Parathyroid adenoma (tissue), 2 donors: ENCODE measurements at regions not wholly inside any gene's neighbourhood (a gene's known extent, or its start where the extent isn't known, plus 50 kb on each side); places are given as distances from the start of the nearest gene placed in this dataset.

ENCODE experiments used
- H2AFZ ChIP-seq: fragments of 300-600 bp; sonication (generic); one replicate; pipeline ENCODE4 v1.7.0; 2017; ENCODE audit warnings: antibody characterized with exemption, mild to moderate bottlenecking
- H3K27ac ChIP-seq: fragments of 300-600 bp; sonication (generic); one replicate; pipeline ENCODE4 v1.7.0; 2017
- H3K27me3 ChIP-seq: fragments of 300-600 bp; sonication (generic); one replicate; pipeline ENCODE4 v1.7.0; 2017; ENCODE audit warnings: low read length; ENCODE audit not compliant: control insufficient read depth, insufficient read depth
- H3K36me3 ChIP-seq: fragments of 300-600 bp; sonication (generic); one replicate; pipeline ENCODE4 v1.7.0; 2017; ENCODE audit warnings: low read length; ENCODE audit not compliant: control insufficient read depth, insufficient read depth
- H3K4me1 ChIP-seq: fragments of 300-600 bp; sonication (generic); one replicate; pipeline ENCODE4 v1.7.0; 2017; ENCODE audit warnings: control low read depth
- H3K4me2 ChIP-seq: fragments of 300-600 bp; sonication (generic); one replicate; pipeline ENCODE4 v1.7.0; 2017; ENCODE audit warnings: low read length
- H3K4me3 ChIP-seq: fragments of 300-600 bp; sonication (generic); one replicate; pipeline ENCODE4 v1.7.0; 2017; ENCODE audit warnings: low read depth, low read length
- H3K79me2 ChIP-seq: fragments of 300-600 bp; sonication (generic); one replicate; pipeline ENCODE4 v1.7.0; 2017; ENCODE audit warnings: control low read depth
- H3K9ac ChIP-seq: fragments of 300-600 bp; sonication (generic); one replicate; pipeline ENCODE4 v1.7.0; 2017; ENCODE audit warnings: mild to moderate bottlenecking
- H3K9me3 ChIP-seq: fragments of 300-600 bp; sonication (generic); one replicate; pipeline ENCODE4 v1.7.0; 2017; ENCODE audit warnings: low read length; ENCODE audit not compliant: control insufficient read depth
- CTCF ChIP-seq: fragments of 300-600 bp; sonication (generic); IDR thresholded peaks from one replicate; pipeline ENCODE4 v1.7.0; 2017; ENCODE audit warnings: antibody characterized with exemption, mild to moderate bottlenecking
- donor health status: primary hyperparathyroidism.

- no peak for TF ChIP-seq CTCF
- H3K27ac ChIP-seq = no peak overlapping the region
- H3K27me3 ChIP-seq = no peaks in the 10 kb centered on the region
- no peaks in the 10 kb centered on the region for H3K4me1 ChIP-seq
- no peaks in the 10 kb centered on the region for H3K9me3 ChIP-seq
- no peak overlapping the region for H3K4me3 ChIP-seq
- H3K9ac ChIP-seq = no peak overlapping the region
- no peaks in the 10 kb centered on the region for H3K79me2 ChIP-seq
- H3K4me2 ChIP-seq = no peak overlapping the region
- no peak overlapping the region for H2AFZ ChIP-seq
- H3K36me3 ChIP-seq = no peaks in the 10 kb centered on the region
Observed at GRCh38 chr6:43865086-43865485, 95.1 kb downstream of the VEGFA start.

GRCh38 chr6:43862925-43863324, 92.9 kb downstream of the VEGFA start:
- H3K27me3 ChIP-seq = no peaks in the 10 kb centered on the region
- no peak for TF ChIP-seq CTCF
- no peak overlapping the region for H3K27ac ChIP-seq
- no peaks in the 10 kb centered on the region for H3K4me1 ChIP-seq
- no peak overlapping the region for H3K9ac ChIP-seq
- no peak overlapping the region for H3K4me2 ChIP-seq
- H3K79me2 ChIP-seq = no peaks in the 10 kb centered on the region
- H3K4me3 ChIP-seq = no peak overlapping the region
- H2AFZ ChIP-seq = no peak overlapping the region
- H3K9me3 ChIP-seq = no peaks in the 10 kb centered on the region
- H3K36me3 ChIP-seq = no peaks in the 10 kb centered on the region

DNA sequence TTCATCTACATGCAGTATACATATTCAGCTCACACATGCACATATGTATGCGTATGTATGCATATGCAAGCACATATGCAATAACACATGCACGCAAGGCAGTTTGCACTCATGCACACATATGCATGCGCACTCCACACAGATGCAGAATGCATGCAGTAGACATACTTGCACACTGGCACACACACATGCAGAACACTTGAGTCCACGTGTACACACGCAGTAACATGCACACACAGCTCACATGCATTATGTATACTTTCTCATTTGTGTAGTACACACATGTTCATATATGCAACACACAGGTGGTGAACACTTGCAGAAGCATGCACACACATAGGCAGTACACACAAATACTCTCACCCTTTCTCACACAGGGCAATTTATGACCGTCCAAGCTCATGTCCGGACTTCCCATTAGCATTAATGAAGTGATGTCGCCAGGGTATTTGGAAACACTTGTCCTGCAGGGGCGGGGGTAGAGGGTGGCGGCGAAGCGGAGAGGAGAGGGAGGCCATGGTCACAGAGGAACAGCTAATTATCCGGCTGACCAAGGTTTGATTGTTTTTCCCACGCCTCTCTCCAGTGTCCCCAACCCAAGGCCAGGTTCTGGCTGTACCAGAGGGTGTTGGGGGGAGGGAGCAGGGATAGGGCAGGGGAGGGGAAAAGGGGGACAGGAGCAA, 91.3 kb downstream of the VEGFA start:
- Histone ChIP-seq H3K79me2 (no peaks in the 10 kb centered on the region), H3K27ac (no peak overlapping the region), H3K4me2 (no peak overlapping the region), H3K27me3 (no peaks in the 10 kb centered on the region), H2AFZ (no peak overlapping the region), H3K4me3 (no peak overlapping the region), H3K9me3 (no peaks in the 10 kb centered on the region), H3K4me1 (no peaks in the 10 kb centered on the region), H3K36me3 (no peaks in the 10 kb centered on the region), H3K9ac (no peak overlapping the region)
- TF ChIP-seq CTCF = no peak

- Histone ChIP-seq H3K4me1 (no peaks in the 10 kb centered on the region), H3K36me3 (no peaks in the 10 kb centered on the region), H3K4me2 (no peak overlapping the region), H3K9ac (no peak overlapping the region), H3K27ac (no peak overlapping the region), H3K79me2 (no peaks in the 10 kb centered on the region), H3K4me3 (no peak overlapping the region), H3K9me3 (no peaks in the 10 kb centered on the region), H3K27me3 (no peaks in the 10 kb centered on the region), H2AFZ (no peak overlapping the region)
- TF ChIP-seq CTCF = no peak
Observed at GRCh38 chr6:43860285-43860684, 90.3 kb downstream of the VEGFA start.

DNA sequence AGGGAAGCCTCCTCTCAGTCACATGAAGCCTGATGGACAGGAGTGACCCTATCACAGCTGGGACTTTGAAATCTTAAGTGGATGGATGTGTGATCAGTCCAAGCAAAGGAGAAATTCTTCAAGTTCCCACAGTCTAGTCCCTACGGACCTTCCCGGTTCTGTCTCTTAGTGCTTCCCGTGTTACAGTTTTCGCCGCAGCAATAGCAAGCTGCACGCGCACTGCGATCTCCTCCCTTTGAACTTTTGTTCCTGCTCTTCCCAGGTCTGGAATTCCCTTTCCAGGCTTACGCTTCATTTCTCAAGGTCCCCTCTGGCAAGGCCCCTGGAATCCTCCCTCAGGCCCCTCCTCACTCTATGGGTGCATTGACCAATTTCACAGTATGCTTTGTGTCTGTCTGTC, 89.2 kb downstream of the VEGFA start:
- Histone ChIP-seq H3K36me3 (no peaks in the 10 kb centered on the region), H3K4me2 (no peak overlapping the region), H3K27ac (no peak overlapping the region), H3K79me2 (no peaks in the 10 kb centered on the region), H3K4me3 (no peak overlapping the region), H3K27me3 (no peaks in the 10 kb centered on the region), H3K4me1 (no peaks in the 10 kb centered on the region), H2AFZ (no peak overlapping the region), H3K9ac (no peak overlapping the region), H3K9me3 (no peaks in the 10 kb centered on the region)
- TF ChIP-seq CTCF = no peak
